DOHH2 (cell line): ENCODE measurements at regions not wholly inside any gene's neighbourhood (a gene's known extent, or its start where the extent isn't known, plus 50 kb on each side); places are given as distances from the start of the nearest gene placed in this dataset.

Experiments used
- H3F3A ChIP-seq: fragments of 200-600 bp; sonication (generic), shearing (Covaris generic); 2 replicates; pipeline ENCODE4 v1.6.0; 2016; ENCODE audit warnings: antibody characterized with exemption, mild to moderate bottlenecking; ENCODE audit not compliant: control insufficient read depth, insufficient read depth
- H3K27ac ChIP-seq: fragments of 200-600 bp; sonication (generic); 2 replicates; pipeline ENCODE4 v1.5.1; 2014; ENCODE audit warnings: low read depth, mild to moderate bottlenecking, low read length, moderate library complexity
- H3K27me3 ChIP-seq: fragments of 200-600 bp; sonication (generic); 2 replicates; pipeline ENCODE4 v1.6.1; 2014; ENCODE audit warnings: mild to moderate bottlenecking, low read length, mixed read lengths; ENCODE audit not compliant: control insufficient read depth
- H3K36me3 ChIP-seq: fragments of 200-600 bp; sonication (generic); 2 replicates; pipeline ENCODE4 v1.6.1; 2014; ENCODE audit warnings: mild to moderate bottlenecking, low read length, moderate library complexity, mixed read lengths; ENCODE audit not compliant: control insufficient read depth
- H3K4me1 ChIP-seq: fragments of 200-600 bp; sonication (generic); 2 replicates; pipeline ENCODE4 v1.6.1; 2014; ENCODE audit warnings: mild to moderate bottlenecking, low read length, mixed read lengths; ENCODE audit not compliant: control insufficient read depth
- H3K4me2 ChIP-seq: fragments of 200-600 bp; sonication (generic); 2 replicates; pipeline ENCODE4 v1.6.0; 2014; ENCODE audit warnings: mild to moderate bottlenecking, low read length, moderate library complexity
- H3K4me3 ChIP-seq: fragments of 200-600 bp; sonication (generic); 2 replicates; pipeline ENCODE4 v1.5.1; 2014; ENCODE audit warnings: mild to moderate bottlenecking, low read length, mixed read lengths
- H3K79me2 ChIP-seq: fragments of 200-600 bp; sonication (generic); 2 replicates; pipeline ENCODE4 v1.6.1; 2014; ENCODE audit warnings: mild to moderate bottlenecking, low read length, mixed read lengths; ENCODE audit not compliant: control insufficient read depth
- H3K9me2 ChIP-seq: fragments of 200-600 bp; sonication (generic); replicated peaks from 2 replicates; pipeline ENCODE4 v1.6.1; 2014; ENCODE audit warnings: mild to moderate bottlenecking, low read length, mixed read lengths; ENCODE audit not compliant: control insufficient read depth
- H3K9me3 ChIP-seq: fragments of 200-600 bp; sonication (generic); 2 replicates; pipeline ENCODE4 v1.6.1; 2014; ENCODE audit warnings: antibody characterized with exemption, low read length, mixed read lengths; ENCODE audit not compliant: control insufficient read depth, insufficient read depth
- H4K20me1 ChIP-seq: fragments of 200-600 bp; sonication (generic); 2 replicates; pipeline ENCODE4 v1.6.0; 2014; ENCODE audit warnings: low read depth, mild to moderate bottlenecking, antibody characterized with exemption, low read length, moderate library complexity; ENCODE audit not compliant: control insufficient read depth, insufficient read depth
- EZH2phosphoT487 ChIP-seq: fragments of 200-600 bp; sonication (generic); IDR thresholded peaks from 2 replicates; pipeline ENCODE4 v1.6.1; 2017; ENCODE audit warnings: borderline replicate concordance, mild to moderate bottlenecking, antibody characterized with exemption, low read length, moderate library complexity, mixed read lengths
- TF ChIP-seq, protein P1 (sequence below): fragments of 200-600 bp; sonication (generic); IDR thresholded peaks from one replicate; pipeline ENCODE4 v1.5.1; 2014; ENCODE audit warnings: antibody characterized with exemption, mild to moderate bottlenecking, low read depth, low read length; ENCODE audit not compliant: poor library complexity, severe bottlenecking

DNA sequence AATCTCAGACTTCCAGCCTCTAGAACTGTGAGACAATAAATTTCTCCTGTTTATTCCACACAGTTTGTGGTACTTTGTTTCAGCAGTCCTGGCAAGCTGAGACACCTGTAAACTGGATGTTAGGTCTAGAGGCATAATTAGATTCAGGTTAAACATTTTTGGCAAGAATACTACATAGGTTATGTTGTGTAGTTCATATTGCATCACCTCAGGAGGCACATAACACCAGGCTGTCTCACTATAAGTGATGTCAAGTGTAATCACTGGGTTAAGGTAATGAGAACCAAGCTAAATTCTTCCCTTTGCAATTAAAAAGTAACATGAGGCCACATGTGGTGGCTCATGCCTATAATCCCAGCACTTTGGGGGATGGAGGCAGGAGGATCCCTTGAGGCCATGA, 214.2 kb downstream of the ZNF674 start:
- H3F3A ChIP-seq = no peaks in the 10 kb centered on the region
- no peak overlapping the region for H3K4me3 ChIP-seq
- H3K4me2 ChIP-seq = no peak overlapping the region
- no peak for TF ChIP-seq EZH2phosphoT487
- TF ChIP-seq, protein P1, sequence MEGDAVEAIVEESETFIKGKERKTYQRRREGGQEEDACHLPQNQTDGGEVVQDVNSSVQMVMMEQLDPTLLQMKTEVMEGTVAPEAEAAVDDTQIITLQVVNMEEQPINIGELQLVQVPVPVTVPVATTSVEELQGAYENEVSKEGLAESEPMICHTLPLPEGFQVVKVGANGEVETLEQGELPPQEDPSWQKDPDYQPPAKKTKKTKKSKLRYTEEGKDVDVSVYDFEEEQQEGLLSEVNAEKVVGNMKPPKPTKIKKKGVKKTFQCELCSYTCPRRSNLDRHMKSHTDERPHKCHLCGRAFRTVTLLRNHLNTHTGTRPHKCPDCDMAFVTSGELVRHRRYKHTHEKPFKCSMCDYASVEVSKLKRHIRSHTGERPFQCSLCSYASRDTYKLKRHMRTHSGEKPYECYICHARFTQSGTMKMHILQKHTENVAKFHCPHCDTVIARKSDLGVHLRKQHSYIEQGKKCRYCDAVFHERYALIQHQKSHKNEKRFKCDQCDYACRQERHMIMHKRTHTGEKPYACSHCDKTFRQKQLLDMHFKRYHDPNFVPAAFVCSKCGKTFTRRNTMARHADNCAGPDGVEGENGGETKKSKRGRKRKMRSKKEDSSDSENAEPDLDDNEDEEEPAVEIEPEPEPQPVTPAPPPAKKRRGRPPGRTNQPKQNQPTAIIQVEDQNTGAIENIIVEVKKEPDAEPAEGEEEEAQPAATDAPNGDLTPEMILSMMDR = no peak
- no peak overlapping the region for H3K27ac ChIP-seq
- H4K20me1 ChIP-seq = no peaks in the 10 kb centered on the region
- no peaks in the 10 kb centered on the region for H3K9me2 ChIP-seq
- no peaks in the 10 kb centered on the region for H3K79me2 ChIP-seq
- no peaks in the 10 kb centered on the region for H3K4me1 ChIP-seq
- H3K27me3 ChIP-seq = no peaks in the 10 kb centered on the region
- H3K36me3 ChIP-seq = no peaks in the 10 kb centered on the region
- H3K9me3 ChIP-seq = no peaks in the 10 kb centered on the region

DNA sequence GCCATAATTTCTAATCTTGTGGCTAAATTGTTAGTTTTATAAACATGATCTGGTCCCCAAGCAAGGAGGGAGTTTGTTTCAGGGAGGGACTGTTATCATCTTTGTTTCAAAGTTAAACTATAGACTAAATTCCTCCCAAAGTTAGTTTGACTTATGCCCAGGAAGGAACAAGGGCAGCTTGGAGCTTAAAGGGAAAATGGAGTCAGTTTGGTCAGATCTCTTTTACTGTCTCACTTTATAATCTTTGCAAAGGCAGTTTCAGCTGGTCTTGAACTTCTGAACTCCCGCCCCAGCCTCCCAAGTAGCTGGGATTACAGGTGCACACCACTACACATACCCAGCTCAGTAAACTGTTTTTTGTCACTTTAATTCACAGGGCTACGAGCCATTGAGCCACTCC, 214.7 kb downstream of the ZNF674 start:
- no peaks in the 10 kb centered on the region for H3K79me2 ChIP-seq
- H3K27me3 ChIP-seq = no peaks in the 10 kb centered on the region
- no peaks in the 10 kb centered on the region for H3K36me3 ChIP-seq
- H3K9me3 ChIP-seq = no peaks in the 10 kb centered on the region
- no peak overlapping the region for H3K27ac ChIP-seq
- H4K20me1 ChIP-seq = no peaks in the 10 kb centered on the region
- H3K4me3 ChIP-seq = no peak overlapping the region
- TF ChIP-seq, protein P1 = no peak
- TF ChIP-seq EZH2phosphoT487 = no peak
- H3F3A ChIP-seq = no peaks in the 10 kb centered on the region
- H3K4me2 ChIP-seq = no peak overlapping the region
- H3K4me1 ChIP-seq = no peaks in the 10 kb centered on the region
- no peaks in the 10 kb centered on the region for H3K9me2 ChIP-seq

DNA sequence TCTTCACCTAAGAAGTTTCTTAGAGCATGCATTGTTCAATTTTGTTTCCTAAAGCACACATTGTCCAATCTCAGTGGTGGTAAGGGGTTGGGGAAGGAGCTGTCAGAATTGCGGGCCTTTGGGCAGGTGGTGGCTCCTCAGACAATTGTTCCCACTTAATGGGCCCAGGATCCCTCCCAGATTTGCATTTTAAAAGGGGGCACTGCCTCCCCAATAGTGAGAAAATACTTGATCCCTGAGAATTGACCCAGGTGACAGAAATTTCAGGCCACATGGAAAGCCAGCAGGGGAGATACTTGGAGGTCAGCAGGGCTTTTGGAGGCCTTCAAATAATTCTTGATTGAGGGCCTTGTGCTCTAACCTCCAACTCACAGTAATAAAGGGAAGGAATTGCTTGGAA, 217.1 kb downstream of the ZNF674 start:
- Histone ChIP-seq H3K36me3 (no peaks in the 10 kb centered on the region), H3K27ac (no peak overlapping the region), H3K9me2 (no peaks in the 10 kb centered on the region), H3K4me3 (no peak overlapping the region), H3K4me1 (no peaks in the 10 kb centered on the region), H3K79me2 (no peaks in the 10 kb centered on the region), H3K4me2 (no peak overlapping the region), H3K9me3 (no peaks in the 10 kb centered on the region), H3F3A (no peaks in the 10 kb centered on the region), H3K27me3 (no peaks in the 10 kb centered on the region), H4K20me1 (no peaks in the 10 kb centered on the region)
- TF ChIP-seq, protein P1 = no peak
- TF ChIP-seq EZH2phosphoT487 = no peak
